ENCODE measurements at regions not wholly inside any gene's neighbourhood (a gene's known extent, or its start where the extent isn't known, plus 50 kb on each side); places are given as distances from the start of the nearest gene placed in this dataset.

DNA sequence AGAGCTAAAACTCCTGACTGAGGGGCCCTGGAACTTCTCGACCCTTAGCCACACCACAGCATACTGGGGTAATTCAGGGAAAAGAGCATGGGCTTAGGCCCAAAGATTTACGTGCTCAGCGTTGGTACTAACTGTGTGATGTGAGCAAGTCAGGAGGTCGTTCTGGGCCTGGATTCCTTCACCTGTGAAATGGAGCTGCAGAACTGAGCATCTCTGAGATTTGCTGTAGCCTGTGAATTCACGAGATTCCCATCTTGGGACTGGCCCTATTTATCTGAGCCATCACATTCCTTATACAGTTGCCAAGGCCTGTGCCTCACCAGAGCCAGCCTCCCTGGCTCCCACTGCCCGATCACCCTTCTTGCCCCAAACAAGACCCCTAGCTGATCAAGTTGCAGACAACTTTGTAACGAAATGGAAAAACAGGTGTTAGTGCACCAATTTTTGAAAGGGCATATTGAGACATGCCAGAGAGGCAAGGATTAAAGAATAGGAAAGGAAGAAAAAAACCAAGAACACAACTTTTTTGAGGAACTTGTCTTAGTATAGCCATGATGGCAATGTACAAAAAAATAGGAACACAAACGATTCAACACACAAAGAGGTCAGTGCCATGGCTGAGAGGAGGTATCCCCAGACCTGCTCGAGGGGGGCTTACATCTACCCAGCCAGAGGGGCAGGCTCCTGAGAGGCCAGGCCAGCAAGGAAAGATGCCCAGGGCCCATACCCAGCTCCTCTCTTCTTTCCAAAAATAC lies 323.0 kb upstream of the JARID2 start:
- no peak overlapping the region for H3K4me2 ChIP-seq (ENCODE audit: low read length)
- no peak overlapping the region for H3K9ac ChIP-seq (ENCODE audit: low read length)
- H2AFZ ChIP-seq (ENCODE audit: low read depth, low read length), result no peak overlapping the region
- TF ChIP-seq RAD21 (conservative IDR thresholded peaks at IDR 0.05), result no peak
- no peak for TF ChIP-seq TAF1 (IDR thresholded peaks at IDR 0.05; ENCODE audit: low read depth)
- no peak for TF ChIP-seq EZH2 (IDR thresholded peaks at IDR 0.05; ENCODE audit: borderline replicate concordance, insufficient read depth, low read length, poor library complexity, severe bottlenecking)
- TF ChIP-seq, protein P1, sequence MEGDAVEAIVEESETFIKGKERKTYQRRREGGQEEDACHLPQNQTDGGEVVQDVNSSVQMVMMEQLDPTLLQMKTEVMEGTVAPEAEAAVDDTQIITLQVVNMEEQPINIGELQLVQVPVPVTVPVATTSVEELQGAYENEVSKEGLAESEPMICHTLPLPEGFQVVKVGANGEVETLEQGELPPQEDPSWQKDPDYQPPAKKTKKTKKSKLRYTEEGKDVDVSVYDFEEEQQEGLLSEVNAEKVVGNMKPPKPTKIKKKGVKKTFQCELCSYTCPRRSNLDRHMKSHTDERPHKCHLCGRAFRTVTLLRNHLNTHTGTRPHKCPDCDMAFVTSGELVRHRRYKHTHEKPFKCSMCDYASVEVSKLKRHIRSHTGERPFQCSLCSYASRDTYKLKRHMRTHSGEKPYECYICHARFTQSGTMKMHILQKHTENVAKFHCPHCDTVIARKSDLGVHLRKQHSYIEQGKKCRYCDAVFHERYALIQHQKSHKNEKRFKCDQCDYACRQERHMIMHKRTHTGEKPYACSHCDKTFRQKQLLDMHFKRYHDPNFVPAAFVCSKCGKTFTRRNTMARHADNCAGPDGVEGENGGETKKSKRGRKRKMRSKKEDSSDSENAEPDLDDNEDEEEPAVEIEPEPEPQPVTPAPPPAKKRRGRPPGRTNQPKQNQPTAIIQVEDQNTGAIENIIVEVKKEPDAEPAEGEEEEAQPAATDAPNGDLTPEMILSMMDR (IDR thresholded peaks at IDR 0.05; ENCODE audit: poor library complexity, severe bottlenecking), result no peak
- no peak for TF ChIP-seq MXI1 (conservative IDR thresholded peaks at IDR 0.05; ENCODE audit: poor library complexity, severe bottlenecking)
- no peaks in the 10 kb centered on the region for H3K27me3 ChIP-seq (ENCODE audit: insufficient read depth, low read depth, low read length)
- H4K20me1 ChIP-seq (ENCODE audit: insufficient read depth), result no peaks in the 10 kb centered on the region
- H3K27ac ChIP-seq (ENCODE audit: low read length), result no peak overlapping the region
- no peaks in the 10 kb centered on the region for H3K9me2 ChIP-seq (ENCODE audit: insufficient read depth, low read length)
- H3F3A ChIP-seq (ENCODE audit: insufficient read depth, low read length, poor library complexity, severe bottlenecking), result no peaks in the 10 kb centered on the region
- no peak overlapping the region for H3K4me3 ChIP-seq (ENCODE audit: low read length)
- no peaks in the 10 kb centered on the region for H3K36me3 ChIP-seq (ENCODE audit: insufficient read depth, low read length)
- H3K9me3 ChIP-seq (ENCODE audit: low read length), result no peaks in the 10 kb centered on the region
- H3K79me2 ChIP-seq (replicated peaks; ENCODE audit: insufficient read depth, low read length), result no peaks in the 10 kb centered on the region

DNA sequence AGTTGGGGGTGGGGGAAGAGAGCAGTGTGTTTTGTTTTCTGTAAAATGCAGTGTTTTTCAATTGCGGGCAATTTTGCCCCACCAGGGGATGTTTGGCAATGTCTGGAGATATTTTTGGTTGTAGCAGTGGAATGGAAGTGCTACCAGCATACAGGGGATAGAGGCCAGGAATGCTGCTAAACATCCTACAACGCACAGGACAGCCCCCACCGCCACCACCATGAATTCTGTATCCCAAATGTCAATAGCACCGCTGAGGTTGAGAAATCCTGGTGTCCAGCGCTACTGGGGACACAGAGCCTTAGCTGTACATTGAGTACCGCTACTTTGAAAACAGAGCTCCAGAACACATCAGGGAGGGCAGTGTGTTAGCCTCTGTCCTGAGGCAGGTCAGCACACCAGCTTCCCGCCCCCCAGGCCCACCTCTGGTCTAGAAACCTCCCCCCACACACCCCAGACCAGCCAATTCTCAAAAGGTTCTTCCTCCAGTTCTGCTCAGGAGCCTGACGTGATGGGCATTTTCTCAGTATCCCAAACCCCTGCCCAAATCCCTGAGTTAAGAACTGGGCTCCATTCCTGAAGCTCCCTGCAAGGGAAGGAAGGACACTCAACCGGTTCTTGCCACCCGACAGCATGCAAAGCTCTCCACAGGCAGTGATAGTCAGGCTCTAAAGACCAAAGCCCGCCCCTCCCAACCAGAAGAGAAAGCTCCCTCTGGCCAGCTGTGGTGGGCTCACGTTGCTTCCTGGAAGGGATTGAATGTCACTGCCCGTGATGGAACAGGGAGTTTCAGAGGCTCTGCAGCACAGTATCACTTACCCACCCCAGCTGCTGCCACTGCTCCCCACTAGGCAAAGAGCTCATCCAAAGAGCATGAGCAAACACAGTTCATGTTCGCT lies 321.5 kb upstream of the JARID2 start:
- H3K27me3 ChIP-seq (ENCODE audit: insufficient read depth, low read depth, low read length), result no peaks in the 10 kb centered on the region
- H3K36me3 ChIP-seq (ENCODE audit: insufficient read depth, low read length), result no peaks in the 10 kb centered on the region
- no peaks in the 10 kb centered on the region for H3F3A ChIP-seq (ENCODE audit: insufficient read depth, low read length, poor library complexity, severe bottlenecking)
- no peak overlapping the region for H3K27ac ChIP-seq (ENCODE audit: low read length)
- TF ChIP-seq RAD21 (conservative IDR thresholded peaks at IDR 0.05), result no peak
- TF ChIP-seq, protein P1 (IDR thresholded peaks at IDR 0.05; ENCODE audit: poor library complexity, severe bottlenecking), result no peak
- no peak for TF ChIP-seq EZH2 (IDR thresholded peaks at IDR 0.05; ENCODE audit: borderline replicate concordance, insufficient read depth, low read length, poor library complexity, severe bottlenecking)
- TF ChIP-seq TAF1 (IDR thresholded peaks at IDR 0.05; ENCODE audit: low read depth), result no peak
- no peak for TF ChIP-seq SMC3 (conservative IDR thresholded peaks at IDR 0.05; ENCODE audit: poor library complexity)
- TF ChIP-seq EP300 (conservative IDR thresholded peaks at IDR 0.05; ENCODE audit: poor library complexity, severe bottlenecking), result no peak
- TF ChIP-seq, protein P2, sequence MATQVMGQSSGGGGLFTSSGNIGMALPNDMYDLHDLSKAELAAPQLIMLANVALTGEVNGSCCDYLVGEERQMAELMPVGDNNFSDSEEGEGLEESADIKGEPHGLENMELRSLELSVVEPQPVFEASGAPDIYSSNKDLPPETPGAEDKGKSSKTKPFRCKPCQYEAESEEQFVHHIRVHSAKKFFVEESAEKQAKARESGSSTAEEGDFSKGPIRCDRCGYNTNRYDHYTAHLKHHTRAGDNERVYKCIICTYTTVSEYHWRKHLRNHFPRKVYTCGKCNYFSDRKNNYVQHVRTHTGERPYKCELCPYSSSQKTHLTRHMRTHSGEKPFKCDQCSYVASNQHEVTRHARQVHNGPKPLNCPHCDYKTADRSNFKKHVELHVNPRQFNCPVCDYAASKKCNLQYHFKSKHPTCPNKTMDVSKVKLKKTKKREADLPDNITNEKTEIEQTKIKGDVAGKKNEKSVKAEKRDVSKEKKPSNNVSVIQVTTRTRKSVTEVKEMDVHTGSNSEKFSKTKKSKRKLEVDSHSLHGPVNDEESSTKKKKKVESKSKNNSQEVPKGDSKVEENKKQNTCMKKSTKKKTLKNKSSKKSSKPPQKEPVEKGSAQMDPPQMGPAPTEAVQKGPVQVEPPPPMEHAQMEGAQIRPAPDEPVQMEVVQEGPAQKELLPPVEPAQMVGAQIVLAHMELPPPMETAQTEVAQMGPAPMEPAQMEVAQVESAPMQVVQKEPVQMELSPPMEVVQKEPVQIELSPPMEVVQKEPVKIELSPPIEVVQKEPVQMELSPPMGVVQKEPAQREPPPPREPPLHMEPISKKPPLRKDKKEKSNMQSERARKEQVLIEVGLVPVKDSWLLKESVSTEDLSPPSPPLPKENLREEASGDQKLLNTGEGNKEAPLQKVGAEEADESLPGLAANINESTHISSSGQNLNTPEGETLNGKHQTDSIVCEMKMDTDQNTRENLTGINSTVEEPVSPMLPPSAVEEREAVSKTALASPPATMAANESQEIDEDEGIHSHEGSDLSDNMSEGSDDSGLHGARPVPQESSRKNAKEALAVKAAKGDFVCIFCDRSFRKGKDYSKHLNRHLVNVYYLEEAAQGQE (IDR thresholded peaks at IDR 0.05; ENCODE audit: borderline replicate concordance), result no peak
- no peak for TF ChIP-seq MXI1 (conservative IDR thresholded peaks at IDR 0.05; ENCODE audit: poor library complexity, severe bottlenecking)
- TF ChIP-seq POLR2AphosphoS5 (IDR thresholded peaks at IDR 0.05), result no peak
- no peak overlapping the region for H3K9ac ChIP-seq (ENCODE audit: low read length)
- H3K4me2 ChIP-seq (ENCODE audit: low read length), result no peak overlapping the region
- H2AFZ ChIP-seq (ENCODE audit: low read depth, low read length), result no peak overlapping the region
- no peaks in the 10 kb centered on the region for H4K20me1 ChIP-seq (ENCODE audit: insufficient read depth)
- no peaks in the 10 kb centered on the region for H3K9me2 ChIP-seq (ENCODE audit: insufficient read depth, low read length)
- H3K79me2 ChIP-seq (replicated peaks; ENCODE audit: insufficient read depth, low read length), result no peaks in the 10 kb centered on the region
- H3K9me3 ChIP-seq (ENCODE audit: low read length), result no peaks in the 10 kb centered on the region
- no peak overlapping the region for H3K4me3 ChIP-seq (ENCODE audit: low read length)
